SK-N-SH (cell line): ENCODE measurements at regions not wholly inside any gene's neighbourhood (a gene's known extent, or its start where the extent isn't known, plus 50 kb on each side); places are given as distances from the start of the nearest gene placed in this dataset.

Experiments
- CTCF ChIA-PET: fragments of 300-600, 350-600 bp; formaldehyde crosslinking; extraction: SDS; loops from one replicate; lab custom pipeline; 2021; lab: Yijun Ruan, JAX
- POLR2A ChIA-PET: fragments of 350-600 bp; sonication (Branson Sonifier 250); formaldehyde crosslinking; extraction: SDS; loops from one replicate; lab custom pipeline; 2020; ENCODE audit warnings: antibody characterized with exemption, inconsistent platforms; lab: Yijun Ruan, JAX
- DNase-seq: peaks from one replicate; pipeline ENCODE4 v3.0.0; 2012
- H2AFZ ChIP-seq: fragments of 200-600 bp; sonication (generic); 2 replicates; pipeline ENCODE4 v1.8.1; 2016; ENCODE audit warnings: antibody characterized with exemption, mild to moderate bottlenecking, low read depth
- H3F3A ChIP-seq: fragments of 200-600 bp; sonication (generic); replicated peaks from 2 replicates; pipeline ENCODE3; 2016; ENCODE audit warnings: antibody characterized with exemption, mild to moderate bottlenecking; ENCODE audit not compliant: insufficient read depth
- H3K27ac ChIP-seq, 2 experiments: fragments of 200-500 bp in 1 of 2; fragments of 200-600 bp in 1 of 2; sonication (Bioruptor generic) in 1 of 2; sonication (generic), shearing (Covaris generic) in 1 of 2; 2 replicates each; pipeline versions ENCODE4 v1.5.1 to v1.6.1; 2014 to 2016; ENCODE audit warnings: low read depth in 2 of 2, inconsistent platforms in 1 of 2, low read length in 1 of 2, mild to moderate bottlenecking in 1 of 2, mixed read lengths in 1 of 2
- H3K27me3 ChIP-seq: fragments of 200-600 bp; sonication (generic), shearing (Covaris generic); 2 replicates; pipeline ENCODE4 v1.6.1; 2016; ENCODE audit warnings: mixed run types; ENCODE audit not compliant: insufficient read depth
- H3K36me3 ChIP-seq, 2 experiments: fragments of 200-500 bp in 1 of 2; fragments of 200-600 bp in 1 of 2; sonication (Bioruptor generic) in 1 of 2; sonication (generic) in 1 of 2; replicated peaks in 1 of 2; 2 replicates each; pipeline versions ENCODE3 to v1.5.1; 2014 to 2016; ENCODE audit warnings: low read length in 1 of 2, mild to moderate bottlenecking in 1 of 2; ENCODE audit not compliant: insufficient read depth in 2 of 2, control insufficient read depth in 1 of 2
- H3K4me1 ChIP-seq, 2 experiments: fragments of 200-500 bp in 1 of 2; fragments of 200-600 bp in 1 of 2; sonication (Bioruptor generic) in 1 of 2; sonication (generic), shearing (Covaris generic) in 1 of 2; 2 replicates each; pipeline versions ENCODE4 v1.5.1 to v1.6.1; 2014 to 2016; ENCODE audit warnings: low read depth in 1 of 2, low read length in 1 of 2, mixed run types in 1 of 2; ENCODE audit not compliant: insufficient read depth in 2 of 2, control insufficient read depth in 1 of 2
- H3K4me2 ChIP-seq: fragments of 200-600 bp; sonication (generic), shearing (Covaris generic); 2 replicates; pipeline ENCODE4 v1.6.1; 2017; ENCODE audit warnings: mixed run types
- H3K4me3 ChIP-seq, 2 experiments: fragments of 200-500 bp in 1 of 2; fragments of 200-600 bp in 1 of 2; sonication (Bioruptor generic) in 1 of 2; sonication (generic), shearing (Covaris generic) in 1 of 2; 2 replicates each; pipeline versions ENCODE4 v1.5.1 to v1.8.1; 2014 to 2016; ENCODE audit warnings: low read depth in 2 of 2, inconsistent platforms in 1 of 2, low read length in 1 of 2, mild to moderate bottlenecking in 1 of 2, mixed read lengths in 1 of 2, moderate library complexity in 1 of 2
- H3K79me2 ChIP-seq: fragments of 200-600 bp; sonication (generic); 2 replicates; pipeline ENCODE4 v1.8.1; 2017; ENCODE audit warnings: mild to moderate bottlenecking; ENCODE audit not compliant: insufficient read depth
- H3K9ac ChIP-seq: fragments of 200-600 bp; sonication (generic); 2 replicates; pipeline ENCODE4 v1.6.1; 2017; ENCODE audit warnings: mixed run types
- H3K9me2 ChIP-seq: fragments of 200-600 bp; sonication (generic); 2 replicates; pipeline ENCODE4 v1.6.1; 2017; ENCODE audit warnings: mixed run types
- H3K9me3 ChIP-seq: fragments of 200-600 bp; sonication (generic); 2 replicates; pipeline ENCODE4 v1.6.1; 2017; ENCODE audit warnings: mixed run types, mild to moderate bottlenecking, moderate library complexity
- H4K20me1 ChIP-seq: fragments of 200-600 bp; sonication (generic); 2 replicates; pipeline ENCODE4 v1.6.1; 2017; ENCODE audit warnings: mild to moderate bottlenecking, mixed run types; ENCODE audit not compliant: insufficient read depth
- FOXJ3 ChIP-seq: sonication (generic); formaldehyde crosslinking; IDR thresholded peaks from 2 replicates; pipeline ENCODE4 v1.5.1; 2020; ENCODE audit warnings: mild to moderate bottlenecking, missing genetic modification reagents
- JUND ChIP-seq: IDR thresholded peaks from 2 replicates; pipeline ENCODE4 v1.4.0; 2012
- MXI1 ChIP-seq: IDR thresholded peaks from 2 replicates; pipeline ENCODE4 v1.6.1; 2012; ENCODE audit warnings: mild to moderate bottlenecking, low read depth, low read length, improper control_type of control experiment
- POLR2AphosphoS5 ChIP-seq: IDR thresholded peaks from 2 replicates; pipeline ENCODE4 v1.6.1; 2012; ENCODE audit warnings: low read depth, low read length
- RAD21 ChIP-seq: IDR thresholded peaks from 2 replicates; pipeline ENCODE4 v1.6.1; 2012; ENCODE audit warnings: mild to moderate bottlenecking, low read length
- RCOR1 ChIP-seq: fragments of 150-350 bp; IDR thresholded peaks from 2 replicates; pipeline ENCODE4 v1.6.1; 2017; ENCODE audit warnings: antibody characterized with exemption, low read length
- RFX5 ChIP-seq: IDR thresholded peaks from 2 replicates; pipeline ENCODE4 v1.6.1; 2012; ENCODE audit warnings: mild to moderate bottlenecking, improper control_type of control experiment, low read length
- RXRA ChIP-seq: IDR thresholded peaks from 2 replicates; pipeline ENCODE4 v1.4.0; 2012; ENCODE audit warnings: low read depth, mild to moderate bottlenecking, borderline replicate concordance
- SIN3A ChIP-seq: IDR thresholded peaks from 2 replicates; pipeline ENCODE4 v1.6.1; 2012; ENCODE audit warnings: low read depth, mild to moderate bottlenecking, low read length, moderate library complexity, borderline replicate concordance
- SMC3 ChIP-seq: IDR thresholded peaks from 2 replicates; pipeline ENCODE4 v1.6.1; 2012; ENCODE audit warnings: low read depth, low read length, improper control_type of control experiment
- TCF12 ChIP-seq: IDR thresholded peaks from 2 replicates; pipeline ENCODE4 v1.4.0; 2012
- WGBS: methylation state at CpG from one replicate; pipeline ENCODE4 v1.1.6; 2017; ENCODE audit warnings: low lambda C conversion rate; 5-methylcytosine and 5-hydroxymethylcytosine counted together
- TF ChIP-seq, protein P1 (sequence below): fragments of 150-350 bp; IDR thresholded peaks from 2 replicates; pipeline ENCODE4 v1.6.1; 2016; ENCODE audit warnings: mild to moderate bottlenecking, low read depth, low read length
- TF ChIP-seq, protein P2 (sequence below): IDR thresholded peaks from 2 replicates; pipeline ENCODE4 v1.4.0; 2012; ENCODE audit warnings: low read depth, borderline replicate concordance
- TF ChIP-seq, protein P3 (sequence below): IDR thresholded peaks from 2 replicates; pipeline ENCODE4 v1.6.1; 2012; ENCODE audit warnings: mild to moderate bottlenecking, low read depth, low read length, moderate library complexity
- TF ChIP-seq, protein P4 (sequence below): IDR thresholded peaks from 2 replicates; pipeline ENCODE4; 2012
- TF ChIP-seq, protein P5 (sequence below): IDR thresholded peaks from 2 replicates; pipeline ENCODE4 v1.4.0; 2012; ENCODE audit warnings: low read depth, borderline replicate concordance

DNA sequence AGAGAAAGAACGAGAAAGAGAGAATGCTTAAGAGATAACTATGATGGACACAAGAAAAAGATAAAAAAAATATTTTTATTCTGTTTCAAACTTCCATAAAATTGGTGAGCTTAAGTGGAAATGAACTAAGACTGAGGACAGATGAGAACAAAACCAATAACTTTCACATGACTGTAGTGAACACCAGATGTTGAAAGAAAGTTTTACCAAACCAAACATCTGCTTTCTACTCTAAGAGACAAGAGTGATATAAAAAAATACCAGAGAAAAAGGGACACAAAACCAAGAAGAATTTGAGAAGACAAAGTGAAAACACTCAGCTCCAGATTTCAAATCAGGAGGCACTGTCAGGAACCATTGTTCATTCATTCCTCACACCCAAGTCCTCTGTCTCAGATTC lies 147.9 kb downstream of the IMPG2 start:
- Histone ChIP-seq H3K9me3 (no peaks in the 10 kb centered on the region), H3K4me2 (no peak overlapping the region), H3K27me3 (no peaks in the 10 kb centered on the region), H3K9me2 (no peaks in the 10 kb centered on the region), H3K4me3 (no peak overlapping the region), H3K36me3 (no peaks in the 10 kb centered on the region), H3K9ac (no peak overlapping the region), H3K79me2 (no peaks in the 10 kb centered on the region), H3K27ac (no peak overlapping the region), H4K20me1 (no peaks in the 10 kb centered on the region), H3K4me1 (peaks cover 0 to 2% of the 10 kb centered on the region in 2 experiments; a peak in 1 of 4 replicates), H2AFZ (no peak overlapping the region), H3F3A (no peaks in the 10 kb centered on the region)
- no peak for DNase-seq
- no peak for TF ChIP-seq RCOR1
- TF ChIP-seq SMC3 = no peak
- TF ChIP-seq, protein P1, sequence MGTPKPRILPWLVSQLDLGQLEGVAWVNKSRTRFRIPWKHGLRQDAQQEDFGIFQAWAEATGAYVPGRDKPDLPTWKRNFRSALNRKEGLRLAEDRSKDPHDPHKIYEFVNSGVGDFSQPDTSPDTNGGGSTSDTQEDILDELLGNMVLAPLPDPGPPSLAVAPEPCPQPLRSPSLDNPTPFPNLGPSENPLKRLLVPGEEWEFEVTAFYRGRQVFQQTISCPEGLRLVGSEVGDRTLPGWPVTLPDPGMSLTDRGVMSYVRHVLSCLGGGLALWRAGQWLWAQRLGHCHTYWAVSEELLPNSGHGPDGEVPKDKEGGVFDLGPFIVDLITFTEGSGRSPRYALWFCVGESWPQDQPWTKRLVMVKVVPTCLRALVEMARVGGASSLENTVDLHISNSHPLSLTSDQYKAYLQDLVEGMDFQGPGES = no peak
- no peak for TF ChIP-seq SIN3A
- no peak for TF ChIP-seq RAD21
- TF ChIP-seq, protein P2, sequence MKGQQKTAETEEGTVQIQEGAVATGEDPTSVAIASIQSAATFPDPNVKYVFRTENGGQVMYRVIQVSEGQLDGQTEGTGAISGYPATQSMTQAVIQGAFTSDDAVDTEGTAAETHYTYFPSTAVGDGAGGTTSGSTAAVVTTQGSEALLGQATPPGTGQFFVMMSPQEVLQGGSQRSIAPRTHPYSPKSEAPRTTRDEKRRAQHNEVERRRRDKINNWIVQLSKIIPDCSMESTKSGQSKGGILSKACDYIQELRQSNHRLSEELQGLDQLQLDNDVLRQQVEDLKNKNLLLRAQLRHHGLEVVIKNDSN = no peak
- TF ChIP-seq, protein P3, sequence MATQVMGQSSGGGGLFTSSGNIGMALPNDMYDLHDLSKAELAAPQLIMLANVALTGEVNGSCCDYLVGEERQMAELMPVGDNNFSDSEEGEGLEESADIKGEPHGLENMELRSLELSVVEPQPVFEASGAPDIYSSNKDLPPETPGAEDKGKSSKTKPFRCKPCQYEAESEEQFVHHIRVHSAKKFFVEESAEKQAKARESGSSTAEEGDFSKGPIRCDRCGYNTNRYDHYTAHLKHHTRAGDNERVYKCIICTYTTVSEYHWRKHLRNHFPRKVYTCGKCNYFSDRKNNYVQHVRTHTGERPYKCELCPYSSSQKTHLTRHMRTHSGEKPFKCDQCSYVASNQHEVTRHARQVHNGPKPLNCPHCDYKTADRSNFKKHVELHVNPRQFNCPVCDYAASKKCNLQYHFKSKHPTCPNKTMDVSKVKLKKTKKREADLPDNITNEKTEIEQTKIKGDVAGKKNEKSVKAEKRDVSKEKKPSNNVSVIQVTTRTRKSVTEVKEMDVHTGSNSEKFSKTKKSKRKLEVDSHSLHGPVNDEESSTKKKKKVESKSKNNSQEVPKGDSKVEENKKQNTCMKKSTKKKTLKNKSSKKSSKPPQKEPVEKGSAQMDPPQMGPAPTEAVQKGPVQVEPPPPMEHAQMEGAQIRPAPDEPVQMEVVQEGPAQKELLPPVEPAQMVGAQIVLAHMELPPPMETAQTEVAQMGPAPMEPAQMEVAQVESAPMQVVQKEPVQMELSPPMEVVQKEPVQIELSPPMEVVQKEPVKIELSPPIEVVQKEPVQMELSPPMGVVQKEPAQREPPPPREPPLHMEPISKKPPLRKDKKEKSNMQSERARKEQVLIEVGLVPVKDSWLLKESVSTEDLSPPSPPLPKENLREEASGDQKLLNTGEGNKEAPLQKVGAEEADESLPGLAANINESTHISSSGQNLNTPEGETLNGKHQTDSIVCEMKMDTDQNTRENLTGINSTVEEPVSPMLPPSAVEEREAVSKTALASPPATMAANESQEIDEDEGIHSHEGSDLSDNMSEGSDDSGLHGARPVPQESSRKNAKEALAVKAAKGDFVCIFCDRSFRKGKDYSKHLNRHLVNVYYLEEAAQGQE = no peak
- TF ChIP-seq, protein P4, sequence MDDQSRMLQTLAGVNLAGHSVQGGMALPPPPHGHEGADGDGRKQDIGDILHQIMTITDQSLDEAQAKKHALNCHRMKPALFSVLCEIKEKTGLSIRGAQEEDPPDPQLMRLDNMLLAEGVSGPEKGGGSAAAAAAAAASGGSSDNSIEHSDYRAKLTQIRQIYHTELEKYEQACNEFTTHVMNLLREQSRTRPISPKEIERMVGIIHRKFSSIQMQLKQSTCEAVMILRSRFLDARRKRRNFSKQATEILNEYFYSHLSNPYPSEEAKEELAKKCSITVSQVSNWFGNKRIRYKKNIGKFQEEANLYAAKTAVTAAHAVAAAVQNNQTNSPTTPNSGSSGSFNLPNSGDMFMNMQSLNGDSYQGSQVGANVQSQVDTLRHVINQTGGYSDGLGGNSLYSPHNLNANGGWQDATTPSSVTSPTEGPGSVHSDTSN = no peak
- TF ChIP-seq MXI1 = no peak
- TF ChIP-seq RFX5 = no peak
- TF ChIP-seq POLR2AphosphoS5 = no peak
- no peak for TF ChIP-seq FOXJ3 (CRISPR knock-in tag)
- no peak for TF ChIP-seq TCF12
- no peak for TF ChIP-seq JUND
- TF ChIP-seq, protein P5, sequence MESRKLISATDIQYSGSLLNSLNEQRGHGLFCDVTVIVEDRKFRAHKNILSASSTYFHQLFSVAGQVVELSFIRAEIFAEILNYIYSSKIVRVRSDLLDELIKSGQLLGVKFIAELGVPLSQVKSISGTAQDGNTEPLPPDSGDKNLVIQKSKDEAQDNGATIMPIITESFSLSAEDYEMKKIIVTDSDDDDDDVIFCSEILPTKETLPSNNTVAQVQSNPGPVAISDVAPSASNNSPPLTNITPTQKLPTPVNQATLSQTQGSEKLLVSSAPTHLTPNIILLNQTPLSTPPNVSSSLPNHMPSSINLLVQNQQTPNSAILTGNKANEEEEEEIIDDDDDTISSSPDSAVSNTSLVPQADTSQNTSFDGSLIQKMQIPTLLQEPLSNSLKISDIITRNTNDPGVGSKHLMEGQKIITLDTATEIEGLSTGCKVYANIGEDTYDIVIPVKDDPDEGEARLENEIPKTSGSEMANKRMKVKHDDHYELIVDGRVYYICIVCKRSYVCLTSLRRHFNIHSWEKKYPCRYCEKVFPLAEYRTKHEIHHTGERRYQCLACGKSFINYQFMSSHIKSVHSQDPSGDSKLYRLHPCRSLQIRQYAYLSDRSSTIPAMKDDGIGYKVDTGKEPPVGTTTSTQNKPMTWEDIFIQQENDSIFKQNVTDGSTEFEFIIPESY = no peak
- TF ChIP-seq RXRA = no peak
- ChIA-PET CTCF (no interaction called here), POLR2A (no interaction called here)
- 45% methylated on average over 1 of the region's 1 CpG for WGBS
